OCI-LY3 (cell line): ENCODE measurements at regions not wholly inside any gene's neighbourhood (a gene's known extent, or its start where the extent isn't known, plus 50 kb on each side); places are given as distances from the start of the nearest gene placed in this dataset.

Experiments
- EZH2phosphoT487 ChIP-seq: fragments of 200-600 bp; shearing (Covaris generic); IDR thresholded peaks from 2 replicates; pipeline ENCODE4 v1.6.1; 2018; ENCODE audit warnings: antibody characterized with exemption, mixed run types, low read depth
- TF ChIP-seq, protein P1 (sequence below): fragments of 200-600, 300-600 bp; sonication (generic); IDR thresholded peaks from 2 replicates; pipeline ENCODE4 v1.5.1; 2014; ENCODE audit warnings: antibody characterized with exemption, low read length, low read depth

DNA sequence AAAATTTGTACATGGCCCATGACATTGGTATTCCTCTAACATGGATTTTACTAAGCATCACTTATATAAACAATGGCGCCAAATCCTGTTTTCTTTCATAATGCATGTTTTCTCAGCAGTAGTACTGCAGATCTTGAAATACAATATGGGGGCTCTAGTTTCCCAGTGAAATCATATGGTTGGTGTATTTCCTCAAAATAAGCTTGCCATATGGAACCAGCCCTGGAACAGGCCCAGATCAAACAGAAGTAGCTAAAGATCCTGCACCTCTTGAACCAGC is 163.9 kb downstream of the ZNF608 start:
- TF ChIP-seq, protein P1, sequence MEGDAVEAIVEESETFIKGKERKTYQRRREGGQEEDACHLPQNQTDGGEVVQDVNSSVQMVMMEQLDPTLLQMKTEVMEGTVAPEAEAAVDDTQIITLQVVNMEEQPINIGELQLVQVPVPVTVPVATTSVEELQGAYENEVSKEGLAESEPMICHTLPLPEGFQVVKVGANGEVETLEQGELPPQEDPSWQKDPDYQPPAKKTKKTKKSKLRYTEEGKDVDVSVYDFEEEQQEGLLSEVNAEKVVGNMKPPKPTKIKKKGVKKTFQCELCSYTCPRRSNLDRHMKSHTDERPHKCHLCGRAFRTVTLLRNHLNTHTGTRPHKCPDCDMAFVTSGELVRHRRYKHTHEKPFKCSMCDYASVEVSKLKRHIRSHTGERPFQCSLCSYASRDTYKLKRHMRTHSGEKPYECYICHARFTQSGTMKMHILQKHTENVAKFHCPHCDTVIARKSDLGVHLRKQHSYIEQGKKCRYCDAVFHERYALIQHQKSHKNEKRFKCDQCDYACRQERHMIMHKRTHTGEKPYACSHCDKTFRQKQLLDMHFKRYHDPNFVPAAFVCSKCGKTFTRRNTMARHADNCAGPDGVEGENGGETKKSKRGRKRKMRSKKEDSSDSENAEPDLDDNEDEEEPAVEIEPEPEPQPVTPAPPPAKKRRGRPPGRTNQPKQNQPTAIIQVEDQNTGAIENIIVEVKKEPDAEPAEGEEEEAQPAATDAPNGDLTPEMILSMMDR: no peak
- TF ChIP-seq EZH2phosphoT487: no peak
